ENCODE measurements at regions not wholly inside any gene's neighbourhood (a gene's known extent, or its start where the extent isn't known, plus 50 kb on each side); places are given as distances from the start of the nearest gene placed in this dataset.

GRCh38 chr6:153572371-153572770, 441.3 kb upstream of the RGS17 start:
- TF ChIP-seq POLR2AphosphoS5 (IDR thresholded peaks at IDR 0.05; ENCODE audit: low read depth, low read length) (no peak), SIN3A (IDR thresholded peaks at IDR 0.05; ENCODE audit: borderline replicate concordance, insufficient read depth, low read length) (no peak)
- TF ChIP-seq, protein P1, sequence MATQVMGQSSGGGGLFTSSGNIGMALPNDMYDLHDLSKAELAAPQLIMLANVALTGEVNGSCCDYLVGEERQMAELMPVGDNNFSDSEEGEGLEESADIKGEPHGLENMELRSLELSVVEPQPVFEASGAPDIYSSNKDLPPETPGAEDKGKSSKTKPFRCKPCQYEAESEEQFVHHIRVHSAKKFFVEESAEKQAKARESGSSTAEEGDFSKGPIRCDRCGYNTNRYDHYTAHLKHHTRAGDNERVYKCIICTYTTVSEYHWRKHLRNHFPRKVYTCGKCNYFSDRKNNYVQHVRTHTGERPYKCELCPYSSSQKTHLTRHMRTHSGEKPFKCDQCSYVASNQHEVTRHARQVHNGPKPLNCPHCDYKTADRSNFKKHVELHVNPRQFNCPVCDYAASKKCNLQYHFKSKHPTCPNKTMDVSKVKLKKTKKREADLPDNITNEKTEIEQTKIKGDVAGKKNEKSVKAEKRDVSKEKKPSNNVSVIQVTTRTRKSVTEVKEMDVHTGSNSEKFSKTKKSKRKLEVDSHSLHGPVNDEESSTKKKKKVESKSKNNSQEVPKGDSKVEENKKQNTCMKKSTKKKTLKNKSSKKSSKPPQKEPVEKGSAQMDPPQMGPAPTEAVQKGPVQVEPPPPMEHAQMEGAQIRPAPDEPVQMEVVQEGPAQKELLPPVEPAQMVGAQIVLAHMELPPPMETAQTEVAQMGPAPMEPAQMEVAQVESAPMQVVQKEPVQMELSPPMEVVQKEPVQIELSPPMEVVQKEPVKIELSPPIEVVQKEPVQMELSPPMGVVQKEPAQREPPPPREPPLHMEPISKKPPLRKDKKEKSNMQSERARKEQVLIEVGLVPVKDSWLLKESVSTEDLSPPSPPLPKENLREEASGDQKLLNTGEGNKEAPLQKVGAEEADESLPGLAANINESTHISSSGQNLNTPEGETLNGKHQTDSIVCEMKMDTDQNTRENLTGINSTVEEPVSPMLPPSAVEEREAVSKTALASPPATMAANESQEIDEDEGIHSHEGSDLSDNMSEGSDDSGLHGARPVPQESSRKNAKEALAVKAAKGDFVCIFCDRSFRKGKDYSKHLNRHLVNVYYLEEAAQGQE (IDR thresholded peaks at IDR 0.05; ENCODE audit: insufficient read depth in 1 of 2, low read depth in 2 of 2, low read length in 2 of 2): no peak

All from PFSK-1 (cell line).